ACC112 (cell line): ENCODE measurements at regions not wholly inside any gene's neighbourhood (a gene's known extent, or its start where the extent isn't known, plus 50 kb on each side); places are given as distances from the start of the nearest gene placed in this dataset.
"Not testable (repeated sequence)": the region's sequence is repeated elsewhere in the genome, so short reads cannot be mapped to it uniquely, and the experiment has no call there.

Source experiments
- H2AFZ ChIP-seq: fragments of 200-600 bp; sonication (generic); one replicate; pipeline ENCODE4 v1.6.0; 2017; ENCODE audit warnings: antibody characterized with exemption, low read length; ENCODE audit not compliant: unreplicated experiment
- H3K27ac ChIP-seq: fragments of 200-600 bp; sonication (generic); 2 replicates; pipeline ENCODE4 v1.5.1; 2014; ENCODE audit warnings: low read depth, mild to moderate bottlenecking, antibody characterized with exemption, low read length, moderate library complexity
- H3K27me3 ChIP-seq: fragments of 200-600 bp; sonication (generic); 2 replicates; pipeline ENCODE4 v1.6.1; 2014; ENCODE audit warnings: mild to moderate bottlenecking, antibody characterized with exemption, low read length, moderate library complexity, mixed read lengths; ENCODE audit not compliant: insufficient read depth
- H3K36me3 ChIP-seq: fragments of 200-600 bp; sonication (generic); 2 replicates; pipeline ENCODE4 v1.6.1; 2016; ENCODE audit warnings: mild to moderate bottlenecking, antibody characterized with exemption, low read length, moderate library complexity, mixed read lengths; ENCODE audit not compliant: insufficient read depth
- H3K4me1 ChIP-seq: fragments of 200-600 bp; sonication (generic); one replicate; pipeline ENCODE4 v1.6.1; 2016; ENCODE audit warnings: low read length, mixed read lengths; ENCODE audit not compliant: insufficient read depth, unreplicated experiment, control insufficient read depth
- H3K4me3 ChIP-seq: fragments of 200-600 bp; sonication (generic); 2 replicates; pipeline ENCODE4 v1.5.1; 2014; ENCODE audit warnings: mild to moderate bottlenecking, low read depth, low read length
- H3K79me2 ChIP-seq: fragments of 200-600 bp; sonication (generic); one replicate; pipeline ENCODE4 v1.6.0; 2016; ENCODE audit warnings: low read length; ENCODE audit not compliant: control insufficient read depth, unreplicated experiment, insufficient read depth

DNA sequence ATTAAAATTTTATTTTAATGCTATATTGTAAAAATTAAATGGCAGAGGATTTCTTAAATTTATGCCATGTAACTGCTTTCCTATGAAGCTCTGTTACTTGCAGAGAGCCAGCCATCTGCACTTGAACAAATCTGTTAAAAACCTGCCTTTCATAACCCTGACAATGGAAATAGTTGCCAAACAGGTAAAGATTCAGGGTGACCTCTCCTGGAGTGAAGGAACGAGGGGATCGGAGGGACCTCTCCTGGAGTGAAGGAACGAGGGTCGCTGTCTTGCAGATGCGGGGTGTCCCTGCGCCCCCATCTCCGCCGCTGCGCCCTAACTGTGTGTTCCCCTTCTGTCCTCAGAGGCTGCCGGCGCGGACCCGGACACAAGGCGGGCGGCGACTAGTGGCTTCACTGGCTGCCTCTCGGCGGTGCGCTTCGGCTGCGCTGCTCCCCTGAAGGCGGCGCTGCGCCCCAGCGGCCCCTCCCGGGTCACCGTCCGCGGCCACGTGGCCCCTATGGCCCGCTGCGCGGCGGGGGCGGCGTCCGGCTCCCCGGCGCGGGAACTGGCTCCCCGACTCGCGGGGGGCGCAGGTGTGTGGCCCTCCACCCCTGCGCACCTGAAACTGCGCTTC is 295.9 kb upstream of the SPATA31A3 start:
- not testable (repeated sequence) for H2AFZ ChIP-seq, H3K4me1 ChIP-seq, H3K79me2 ChIP-seq, H3K36me3 ChIP-seq, H3K27ac ChIP-seq, H3K27me3 ChIP-seq, H3K4me3 ChIP-seq

- H2AFZ ChIP-seq, result not testable (repeated sequence)
Measured at GRCh38 chr9:67284299-67284698, 291.9 kb upstream of the SPATA31A3 start.

GRCh38 chr9:67281574-67281973 is 289.2 kb upstream of the SPATA31A3 start:
- H3K79me2 ChIP-seq, H3K4me1 ChIP-seq, H3K36me3 ChIP-seq, H3K27ac ChIP-seq, H3K27me3 ChIP-seq, H2AFZ ChIP-seq, H3K4me3 ChIP-seq: not testable (repeated sequence)

More at GRCh38 chr9:67284299-67284698, 291.9 kb upstream of the SPATA31A3 start:
- not testable (repeated sequence) for H3K27ac ChIP-seq, H3K36me3 ChIP-seq, H3K4me3 ChIP-seq, H3K27me3 ChIP-seq, H3K79me2 ChIP-seq, H3K4me1 ChIP-seq

DNA sequence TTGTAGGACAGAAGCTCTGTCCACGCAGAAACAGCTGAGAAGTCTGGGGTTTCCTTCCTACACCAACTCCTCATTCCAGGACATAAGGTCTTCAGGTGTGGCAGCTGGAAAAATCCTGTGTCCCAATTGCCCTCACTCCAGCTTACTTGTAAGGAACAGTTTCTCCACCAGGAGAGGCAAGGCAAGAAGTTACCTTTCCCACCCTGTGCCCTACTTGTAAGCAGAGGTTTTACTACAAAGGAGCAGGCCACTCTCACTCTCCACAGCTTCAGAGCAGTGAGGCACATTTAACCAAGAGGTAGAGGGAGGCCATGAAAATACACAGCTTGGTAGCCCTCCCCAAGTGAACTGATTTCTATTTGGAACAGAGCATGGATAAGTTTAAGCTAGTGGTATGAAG is 277.3 kb upstream of the SPATA31A3 start:
- H3K36me3 ChIP-seq, H3K27ac ChIP-seq, H2AFZ ChIP-seq, H3K4me3 ChIP-seq, H3K4me1 ChIP-seq, H3K27me3 ChIP-seq, H3K79me2 ChIP-seq: not testable (repeated sequence)

DNA sequence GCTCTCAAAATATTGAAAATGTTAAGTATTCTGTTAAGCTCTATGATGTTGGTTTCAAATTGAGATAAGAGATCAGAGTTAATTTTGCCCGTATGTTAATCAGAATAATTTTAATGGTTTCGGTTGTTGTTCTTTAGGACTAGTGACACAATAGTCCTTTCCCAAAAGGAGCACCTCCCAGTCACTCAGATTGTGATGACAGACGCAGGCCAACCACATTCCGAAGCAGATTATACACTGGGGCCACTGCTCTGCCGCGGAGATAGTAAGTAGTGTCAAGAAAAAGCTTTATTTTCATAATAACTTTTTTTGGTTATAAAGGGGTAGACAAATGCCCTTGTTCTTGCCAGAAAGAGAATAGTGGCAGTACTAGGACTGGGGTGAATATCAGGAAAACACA is 265.5 kb upstream of the SPATA31A3 start:
- not testable (repeated sequence) for H3K4me1 ChIP-seq, H2AFZ ChIP-seq, H3K79me2 ChIP-seq, H3K4me3 ChIP-seq, H3K27me3 ChIP-seq, H3K36me3 ChIP-seq, H3K27ac ChIP-seq

DNA sequence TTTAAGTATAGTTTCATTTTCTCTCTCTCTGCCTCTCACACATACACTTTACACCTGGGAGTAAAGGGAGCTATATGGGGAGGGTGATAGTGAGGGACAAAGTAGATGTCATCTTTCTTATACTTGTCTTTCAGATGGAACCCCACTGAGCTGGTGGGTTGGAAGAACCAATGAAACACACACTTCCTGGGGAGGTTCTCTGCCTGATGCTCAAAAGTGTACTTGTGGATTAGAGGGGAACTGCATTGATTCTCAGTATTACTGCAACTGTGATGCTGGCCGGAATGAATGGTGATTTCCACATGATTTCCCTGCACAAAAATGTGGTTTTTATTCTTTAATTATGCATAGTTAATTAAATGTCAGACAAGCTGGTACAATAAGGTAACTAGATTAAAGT is 256.6 kb upstream of the SPATA31A3 start:
- H3K79me2 ChIP-seq, H3K27ac ChIP-seq, H3K36me3 ChIP-seq, H3K27me3 ChIP-seq, H2AFZ ChIP-seq, H3K4me1 ChIP-seq, H3K4me3 ChIP-seq: not testable (repeated sequence)

- not testable (repeated sequence) for H2AFZ ChIP-seq, H3K4me3 ChIP-seq, H3K27me3 ChIP-seq, H3K79me2 ChIP-seq, H3K36me3 ChIP-seq, H3K4me1 ChIP-seq, H3K27ac ChIP-seq
Measured at GRCh38 chr9:67212073-67212472, 219.7 kb upstream of the SPATA31A3 start.

GRCh38 chr9:67210842-67211241 is 218.5 kb upstream of the SPATA31A3 start:
- H3K36me3 ChIP-seq, H3K79me2 ChIP-seq, H3K27ac ChIP-seq, H3K27me3 ChIP-seq, H3K4me1 ChIP-seq, H3K4me3 ChIP-seq, H2AFZ ChIP-seq: not testable (repeated sequence)

DNA sequence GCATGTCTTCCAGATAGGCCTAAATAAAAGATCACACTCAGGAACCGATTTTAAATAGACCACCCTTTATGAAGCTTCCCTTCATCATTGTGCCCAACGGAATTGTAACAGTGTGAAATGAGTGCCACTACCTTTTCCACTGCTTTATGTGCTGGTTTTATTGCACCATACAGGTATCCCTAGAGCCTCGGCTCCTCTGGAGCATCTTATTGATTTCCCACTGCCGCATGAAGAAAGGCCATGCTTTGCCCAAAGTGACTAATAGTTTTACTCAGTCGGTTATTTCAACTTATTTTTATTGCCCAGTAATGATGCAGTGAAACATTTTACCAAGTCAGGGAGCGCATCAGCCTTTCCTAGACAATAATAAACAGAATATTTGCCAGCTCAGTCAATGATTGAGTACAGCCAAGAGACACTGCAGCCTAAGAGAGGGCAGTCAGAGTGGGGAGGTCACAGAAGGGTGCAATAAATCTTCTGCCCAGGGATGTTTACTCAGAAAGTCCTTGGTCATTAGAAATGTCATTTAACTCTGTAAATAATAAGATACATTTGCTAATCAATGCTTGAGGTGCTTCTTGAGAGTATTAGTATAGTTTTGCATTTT is 216.6 kb upstream of the SPATA31A3 start:
- H2AFZ ChIP-seq, H3K4me1 ChIP-seq, H3K36me3 ChIP-seq, H3K4me3 ChIP-seq, H3K27ac ChIP-seq, H3K79me2 ChIP-seq, H3K27me3 ChIP-seq: not testable (repeated sequence)

DNA sequence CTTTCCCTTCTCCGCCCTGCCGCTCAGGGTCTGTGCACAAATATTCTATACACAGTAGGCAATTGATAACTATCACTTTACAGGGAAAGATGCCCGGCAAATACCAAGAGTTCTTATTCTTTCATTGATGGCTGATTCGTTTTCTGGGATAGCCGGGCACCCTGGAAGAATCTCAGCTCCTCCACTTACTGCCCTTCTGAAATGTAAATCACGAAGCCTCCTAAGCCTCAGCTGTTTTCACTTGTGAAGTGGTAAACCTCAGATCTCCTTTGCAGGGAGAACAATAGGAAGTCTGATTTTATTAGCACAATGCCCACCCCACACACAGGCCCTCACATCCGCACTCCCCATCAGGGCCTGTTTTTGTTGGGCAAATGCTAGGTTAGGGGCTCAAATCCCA is 203.8 kb upstream of the SPATA31A3 start:
- not testable (repeated sequence) for H2AFZ ChIP-seq, H3K4me1 ChIP-seq, H3K36me3 ChIP-seq, H3K27me3 ChIP-seq, H3K27ac ChIP-seq, H3K4me3 ChIP-seq, H3K79me2 ChIP-seq

- not testable (repeated sequence) for H3K36me3 ChIP-seq, H3K27me3 ChIP-seq, H2AFZ ChIP-seq, H3K27ac ChIP-seq, H3K79me2 ChIP-seq, H3K4me1 ChIP-seq, H3K4me3 ChIP-seq
Measured at GRCh38 chr9:67195357-67195756, 203.0 kb upstream of the SPATA31A3 start.
